H7 (cell line): ENCODE measurements at regions not wholly inside any gene's neighbourhood (a gene's known extent, or its start where the extent isn't known, plus 50 kb on each side); places are given as distances from the start of the nearest gene placed in this dataset.
"Not testable (repeated sequence)": the region's sequence is repeated elsewhere in the genome, so short reads cannot be mapped to it uniquely, and the experiment has no call there.

Source experiments
- DNase-seq: peaks from one replicate; pipeline ENCODE4 v3.0.0; 2012
- H3K27me3 ChIP-seq: 2 replicates; pipeline ENCODE4 v1.6.0; 2011; ENCODE audit warnings: mild to moderate bottlenecking, low read length; ENCODE audit not compliant: control insufficient read depth, insufficient read depth
- H3K36me3 ChIP-seq: replicated peaks from 2 replicates; pipeline ENCODE4 v1.5.1; 2011; ENCODE audit warnings: low read length; ENCODE audit not compliant: control insufficient read depth, insufficient read depth
- H3K4me3 ChIP-seq: 2 replicates; pipeline ENCODE4 v1.5.1; 2011; ENCODE audit warnings: low read depth, mild to moderate bottlenecking, control low read depth, low read length, moderate library complexity; ENCODE audit not compliant: insufficient read depth

- Histone ChIP-seq H3K36me3 (no peaks in the 10 kb centered on the region), H3K27me3 (no peaks in the 10 kb centered on the region), H3K4me3 (no peak overlapping the region)
- no peak for DNase-seq
Measured at GRCh38 chr1:219333626-219334025, 159.9 kb downstream of the LYPLAL1 start.

GRCh38 chr1:219331424-219331823, 157.7 kb downstream of the LYPLAL1 start:
- no peak overlapping the region for H3K4me3 ChIP-seq
- H3K36me3 ChIP-seq = no peaks in the 10 kb centered on the region
- no peak for DNase-seq
- H3K27me3 ChIP-seq = no peaks in the 10 kb centered on the region

- DNase-seq = no peak
- no peaks in the 10 kb centered on the region for H3K27me3 ChIP-seq
- no peak overlapping the region for H3K4me3 ChIP-seq
- no peaks in the 10 kb centered on the region for H3K36me3 ChIP-seq
Measured at GRCh38 chr1:219330669-219331068, 157.0 kb downstream of the LYPLAL1 start.

- no peak overlapping the region for H3K4me3 ChIP-seq
- H3K36me3 ChIP-seq = no peaks in the 10 kb centered on the region
- H3K27me3 ChIP-seq = no peaks in the 10 kb centered on the region
- no peak for DNase-seq
Measured at GRCh38 chr1:219330001-219330400, 156.3 kb downstream of the LYPLAL1 start.

GRCh38 chr1:219329578-219329977, 155.9 kb downstream of the LYPLAL1 start:
- Histone ChIP-seq H3K27me3 (no peaks in the 10 kb centered on the region), H3K36me3 (no peaks in the 10 kb centered on the region), H3K4me3 (no peak overlapping the region)
- DNase-seq = no peak

- no peak overlapping the region for H3K4me3 ChIP-seq
- no peaks in the 10 kb centered on the region for H3K36me3 ChIP-seq
- DNase-seq = no peak
- no peaks in the 10 kb centered on the region for H3K27me3 ChIP-seq
Measured at GRCh38 chr1:219326843-219327242, 153.2 kb downstream of the LYPLAL1 start.

GRCh38 chr1:219325368-219325742, 151.7 kb downstream of the LYPLAL1 start:
- DNase-seq = no peak
- Histone ChIP-seq H3K4me3 (no peak overlapping the region), H3K27me3 (no peaks in the 10 kb centered on the region), H3K36me3 (no peaks in the 10 kb centered on the region)

GRCh38 chr1:219324629-219325367, 151.1 kb downstream of the LYPLAL1 start:
- no peak overlapping the region for H3K4me3 ChIP-seq
- H3K36me3 ChIP-seq = no peaks in the 10 kb centered on the region
- no peaks in the 10 kb centered on the region for H3K27me3 ChIP-seq

GRCh38 chr1:219324171-219324570, 150.5 kb downstream of the LYPLAL1 start:
- Histone ChIP-seq H3K4me3 (no peak overlapping the region), H3K27me3 (no peaks in the 10 kb centered on the region), H3K36me3 (no peaks in the 10 kb centered on the region)
- DNase-seq = no peak

More at GRCh38 chr1:219324629-219325367, 151.1 kb downstream of the LYPLAL1 start:
- no peak for DNase-seq

- no peak for DNase-seq
- Histone ChIP-seq H3K27me3 (no peaks in the 10 kb centered on the region), H3K4me3 (no peak overlapping the region), H3K36me3 (no peaks in the 10 kb centered on the region)
Measured at GRCh38 chr1:219323426-219323825, 149.7 kb downstream of the LYPLAL1 start.

GRCh38 chr1:219322766-219323165, 149.1 kb downstream of the LYPLAL1 start:
- no peak overlapping the region for H3K4me3 ChIP-seq
- no peak for DNase-seq

GRCh38 chr1:219320563-219320962, 146.9 kb downstream of the LYPLAL1 start:
- not testable (repeated sequence) for DNase-seq, H3K4me3 ChIP-seq, H3K27me3 ChIP-seq, H3K36me3 ChIP-seq

More at GRCh38 chr1:219322766-219323165, 149.1 kb downstream of the LYPLAL1 start:
- Histone ChIP-seq H3K36me3 (no peaks in the 10 kb centered on the region), H3K27me3 (no peaks in the 10 kb centered on the region)

- no peak for DNase-seq
- H3K27me3 ChIP-seq = no peaks in the 10 kb centered on the region
- H3K36me3 ChIP-seq = no peaks in the 10 kb centered on the region
Measured at GRCh38 chr1:219318826-219319225, 145.1 kb downstream of the LYPLAL1 start.

GRCh38 chr1:219317762-219318353, 144.2 kb downstream of the LYPLAL1 start:
- Histone ChIP-seq H3K36me3 (no peaks in the 10 kb centered on the region), H3K4me3 (no peak overlapping the region), H3K27me3 (no peaks in the 10 kb centered on the region)
- DNase-seq = peak; percentile 54

More at GRCh38 chr1:219318826-219319225, 145.1 kb downstream of the LYPLAL1 start:
- H3K4me3 ChIP-seq = no peak overlapping the region

GRCh38 chr1:219316066-219316465, 142.4 kb downstream of the LYPLAL1 start:
- Histone ChIP-seq H3K4me3 (no peak overlapping the region), H3K36me3 (no peaks in the 10 kb centered on the region), H3K27me3 (no peaks in the 10 kb centered on the region)
- no peak for DNase-seq
